Fibroblast of the aortic adventitia (primary cell): ENCODE measurements at regions not wholly inside any gene's neighbourhood (a gene's known extent, or its start where the extent isn't known, plus 50 kb on each side); places are given as distances from the start of the nearest gene placed in this dataset.
"Not testable (repeated sequence)": the region's sequence is repeated elsewhere in the genome, so short reads cannot be mapped to it uniquely, and the experiment has no call there.

ENCODE experiments used
- DNase-seq: peaks from one replicate; pipeline ENCODE4 v3.0.0-alpha.2; 2010; ENCODE audit warnings: low read depth
- H3K4me3 ChIP-seq: 2 replicates; pipeline ENCODE4 v1.5.1; 2011; ENCODE audit warnings: low read depth, mild to moderate bottlenecking, control low read depth, low read length, moderate library complexity
- TF ChIP-seq, protein P1 (sequence below): IDR thresholded peaks from 2 replicates; pipeline ENCODE4 v1.5.1; 2011; ENCODE audit warnings: mild to moderate bottlenecking, low read length, control low read depth, inconsistent platforms; ENCODE audit not compliant: insufficient read depth

DNA sequence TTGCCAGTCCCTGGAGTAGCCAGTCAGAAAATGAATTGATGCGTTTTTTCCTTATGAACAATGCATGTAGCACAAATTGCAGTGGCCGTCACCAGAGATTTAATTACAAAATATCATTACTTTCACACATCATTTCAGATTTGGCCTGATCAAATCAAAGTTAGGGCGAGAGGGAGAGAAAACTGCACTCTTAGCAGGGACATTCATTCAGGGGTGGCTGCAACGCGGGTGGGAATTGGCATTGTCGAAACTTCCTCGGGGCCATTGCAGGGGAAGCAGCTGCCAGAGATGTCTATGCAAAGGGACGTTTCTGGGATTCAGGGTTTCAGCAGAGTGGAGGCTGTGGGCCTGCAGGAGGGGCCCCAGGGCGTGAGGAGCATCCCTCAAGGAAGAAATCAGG lies 76.5 kb upstream of the TOP1 start:
- DNase-seq: no peak
- TF ChIP-seq, protein P1, sequence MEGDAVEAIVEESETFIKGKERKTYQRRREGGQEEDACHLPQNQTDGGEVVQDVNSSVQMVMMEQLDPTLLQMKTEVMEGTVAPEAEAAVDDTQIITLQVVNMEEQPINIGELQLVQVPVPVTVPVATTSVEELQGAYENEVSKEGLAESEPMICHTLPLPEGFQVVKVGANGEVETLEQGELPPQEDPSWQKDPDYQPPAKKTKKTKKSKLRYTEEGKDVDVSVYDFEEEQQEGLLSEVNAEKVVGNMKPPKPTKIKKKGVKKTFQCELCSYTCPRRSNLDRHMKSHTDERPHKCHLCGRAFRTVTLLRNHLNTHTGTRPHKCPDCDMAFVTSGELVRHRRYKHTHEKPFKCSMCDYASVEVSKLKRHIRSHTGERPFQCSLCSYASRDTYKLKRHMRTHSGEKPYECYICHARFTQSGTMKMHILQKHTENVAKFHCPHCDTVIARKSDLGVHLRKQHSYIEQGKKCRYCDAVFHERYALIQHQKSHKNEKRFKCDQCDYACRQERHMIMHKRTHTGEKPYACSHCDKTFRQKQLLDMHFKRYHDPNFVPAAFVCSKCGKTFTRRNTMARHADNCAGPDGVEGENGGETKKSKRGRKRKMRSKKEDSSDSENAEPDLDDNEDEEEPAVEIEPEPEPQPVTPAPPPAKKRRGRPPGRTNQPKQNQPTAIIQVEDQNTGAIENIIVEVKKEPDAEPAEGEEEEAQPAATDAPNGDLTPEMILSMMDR: no peak
- no peak overlapping the region for H3K4me3 ChIP-seq

GRCh38 chr20:40953416-40953815 lies 75.2 kb upstream of the TOP1 start:
- TF ChIP-seq, protein P1: no peak
- no peak for DNase-seq
- no peak overlapping the region for H3K4me3 ChIP-seq

DNA sequence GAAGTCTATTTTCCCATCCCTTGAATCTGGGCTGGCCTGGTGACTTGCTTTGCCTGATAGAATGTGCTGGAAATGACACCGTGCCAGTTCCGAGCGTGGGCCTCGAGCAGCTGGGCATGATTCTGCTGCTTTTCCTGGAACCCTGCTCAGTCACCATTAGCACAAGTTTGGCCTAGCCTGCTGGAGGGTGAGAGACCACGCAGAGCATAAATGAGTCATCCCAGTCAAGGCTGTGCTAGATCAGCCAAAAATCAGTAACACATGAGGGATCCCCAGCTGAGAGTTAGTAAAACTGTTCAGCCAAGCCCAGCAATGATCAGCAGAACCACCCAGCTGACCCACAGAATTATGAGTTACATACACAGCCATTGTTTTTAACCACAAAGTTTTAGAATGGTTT lies 74.8 kb upstream of the TOP1 start:
- peak; percentile 48 for DNase-seq
- TF ChIP-seq, protein P1: no peak
- H3K4me3 ChIP-seq: no peak overlapping the region

- DNase-seq: no peak
These were observed 74.0 kb upstream of the TOP1 start for GRCh38 chr20:40954521-40955165.

DNA sequence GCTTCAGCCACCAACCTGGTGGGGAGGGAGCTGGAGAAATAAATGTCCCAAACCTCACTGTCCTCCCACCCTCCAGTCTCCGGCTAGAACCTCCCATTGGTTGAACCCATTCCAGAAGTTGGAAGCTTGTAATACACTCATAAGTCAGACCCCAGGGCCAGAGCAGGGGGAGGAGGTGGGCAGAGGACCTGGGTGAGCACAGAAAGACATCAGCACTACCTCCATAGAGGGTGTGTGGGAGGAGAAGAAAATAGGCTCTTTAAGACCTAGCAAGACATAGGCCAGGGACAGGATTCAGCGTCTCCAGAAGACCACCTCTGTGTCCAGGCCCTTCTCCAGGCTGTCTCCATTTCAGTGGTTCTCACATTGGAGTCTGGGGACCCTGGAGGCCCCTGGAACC lies 73.3 kb upstream of the TOP1 start:
- TF ChIP-seq, protein P1: no peak
- no peak for DNase-seq
- no peak overlapping the region for H3K4me3 ChIP-seq

More at GRCh38 chr20:40954521-40955165, 74.0 kb upstream of the TOP1 start:
- H3K4me3 ChIP-seq: no peak overlapping the region
- TF ChIP-seq, protein P1: no peak

GRCh38 chr20:40955826-40956225 lies 72.8 kb upstream of the TOP1 start:
- not testable (repeated sequence) for H3K4me3 ChIP-seq, DNase-seq

- no peak overlapping the region for H3K4me3 ChIP-seq
- no peak for DNase-seq
- TF ChIP-seq, protein P1: no peak
These were observed 71.9 kb upstream of the TOP1 start for GRCh38 chr20:40956542-40957264.
